Hepatocyte (in vitro differentiated cells): ENCODE measurements at regions not wholly inside any gene's neighbourhood (a gene's known extent, or its start where the extent isn't known, plus 50 kb on each side); places are given as distances from the start of the nearest gene placed in this dataset.

Experiments
- EZH2phosphoT487 ChIP-seq: fragments of 200-600 bp; sonication (generic); IDR thresholded peaks from one replicate; pipeline ENCODE4 v1.6.1; 2018; ENCODE audit warnings: antibody characterized with exemption, mild to moderate bottlenecking, low read depth, moderate library complexity; ENCODE audit not compliant: unreplicated experiment, severe bottlenecking
- TF ChIP-seq, protein P1 (sequence below): fragments of 200-600 bp; sonication (generic); IDR thresholded peaks from 2 replicates; pipeline ENCODE4 v1.5.1; 2016; ENCODE audit warnings: antibody characterized with exemption, mild to moderate bottlenecking; ENCODE audit not compliant: poor library complexity

DNA sequence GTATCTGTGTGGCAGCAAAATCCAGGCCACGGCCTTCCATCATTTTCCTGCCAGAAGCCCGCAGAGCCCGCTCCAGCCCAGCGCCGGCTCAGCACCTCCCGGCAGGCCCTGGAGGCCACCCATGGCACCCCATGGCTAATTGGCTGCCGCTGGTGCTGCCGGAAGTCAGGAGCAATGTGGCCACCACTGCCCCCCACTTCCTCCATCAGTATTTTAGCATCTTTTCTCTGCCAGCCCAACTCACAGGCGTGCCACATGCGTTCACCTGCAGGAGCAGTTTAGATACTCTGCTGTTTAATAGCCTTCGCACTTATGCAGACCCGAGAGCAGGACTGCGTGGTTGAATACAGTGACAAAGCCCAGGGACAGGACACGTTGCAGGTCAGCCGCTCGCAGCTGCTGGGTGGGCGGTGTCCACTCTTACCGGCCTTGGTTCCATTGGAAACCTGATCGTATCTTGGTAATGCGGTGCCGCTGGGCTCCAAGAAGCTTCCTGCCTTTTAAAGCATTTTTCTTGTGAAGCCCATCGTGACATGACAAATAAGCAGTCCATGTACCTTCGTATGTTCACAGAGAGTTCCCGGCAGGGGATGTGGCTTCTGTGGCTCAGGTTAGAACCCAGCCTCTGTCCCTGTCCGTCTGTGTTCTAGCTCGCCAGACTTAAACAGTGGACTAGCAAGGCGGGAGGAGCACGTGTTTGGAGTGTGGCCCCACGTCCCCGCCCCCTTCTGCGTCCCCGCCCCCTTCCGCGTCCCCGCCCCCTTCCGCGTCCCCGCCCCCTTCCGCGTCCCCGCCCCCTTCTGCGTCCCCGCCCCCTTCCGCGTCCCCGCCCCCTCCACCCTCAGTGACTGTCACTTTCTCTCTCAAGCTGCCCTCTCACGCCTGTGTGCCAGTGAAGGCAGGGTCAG, 162.0 kb upstream of the SOX1 start:
- TF ChIP-seq, protein P1, sequence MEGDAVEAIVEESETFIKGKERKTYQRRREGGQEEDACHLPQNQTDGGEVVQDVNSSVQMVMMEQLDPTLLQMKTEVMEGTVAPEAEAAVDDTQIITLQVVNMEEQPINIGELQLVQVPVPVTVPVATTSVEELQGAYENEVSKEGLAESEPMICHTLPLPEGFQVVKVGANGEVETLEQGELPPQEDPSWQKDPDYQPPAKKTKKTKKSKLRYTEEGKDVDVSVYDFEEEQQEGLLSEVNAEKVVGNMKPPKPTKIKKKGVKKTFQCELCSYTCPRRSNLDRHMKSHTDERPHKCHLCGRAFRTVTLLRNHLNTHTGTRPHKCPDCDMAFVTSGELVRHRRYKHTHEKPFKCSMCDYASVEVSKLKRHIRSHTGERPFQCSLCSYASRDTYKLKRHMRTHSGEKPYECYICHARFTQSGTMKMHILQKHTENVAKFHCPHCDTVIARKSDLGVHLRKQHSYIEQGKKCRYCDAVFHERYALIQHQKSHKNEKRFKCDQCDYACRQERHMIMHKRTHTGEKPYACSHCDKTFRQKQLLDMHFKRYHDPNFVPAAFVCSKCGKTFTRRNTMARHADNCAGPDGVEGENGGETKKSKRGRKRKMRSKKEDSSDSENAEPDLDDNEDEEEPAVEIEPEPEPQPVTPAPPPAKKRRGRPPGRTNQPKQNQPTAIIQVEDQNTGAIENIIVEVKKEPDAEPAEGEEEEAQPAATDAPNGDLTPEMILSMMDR: no peak
- TF ChIP-seq EZH2phosphoT487: no peak
